A673 (cell line): ENCODE measurements at regions not wholly inside any gene's neighbourhood (a gene's known extent, or its start where the extent isn't known, plus 50 kb on each side); places are given as distances from the start of the nearest gene placed in this dataset.

Source experiments
- CTCF ChIP-seq: fragments of 300-800, 200-600 bp; sonication (generic); conservative IDR thresholded peaks from 2 replicates; pipeline ENCODE4 v1.5.1; 2017; ENCODE audit warnings: low read depth, mild to moderate bottlenecking, antibody characterized with exemption, low read length, moderate library complexity, mixed read lengths
- EZH2 ChIP-seq: fragments of 200-600 bp; sonication (generic); IDR thresholded peaks from 2 replicates; pipeline ENCODE4 v1.6.1; 2017; ENCODE audit warnings: borderline replicate concordance, low read depth, mild to moderate bottlenecking, mixed read lengths, antibody characterized with exemption, low read length; ENCODE audit not compliant: poor library complexity, severe bottlenecking

- TF ChIP-seq CTCF (no peak), EZH2 (no peak)
Measured at GRCh38 chr13:19061278-19061677, 120.3 kb downstream of the TUBA3C start.
